Renal cortical epithelial cell (primary cell): ENCODE measurements at regions not wholly inside any gene's neighbourhood (a gene's known extent, or its start where the extent isn't known, plus 50 kb on each side); places are given as distances from the start of the nearest gene placed in this dataset.
A peak's percentile ranks its signal among the peaks of the same experiment; 100 is the strongest.
"Not testable (repeated sequence)": the region's sequence is repeated elsewhere in the genome, so short reads cannot be mapped to it uniquely, and the experiment has no call there.

ENCODE experiments used
- DNase-seq: peaks from one replicate; pipeline ENCODE4 v3.0.0-alpha.2; 2011; ENCODE audit warnings: low read depth

- DNase-seq = no peak
Measured at GRCh38 chr7:112982441-112983063, 104.1 kb downstream of the GPR85 start.

- no peak for DNase-seq
Measured at GRCh38 chr7:112981966-112982365, 104.7 kb downstream of the GPR85 start.

GRCh38 chr7:112979055-112979454 lies 107.6 kb downstream of the GPR85 start:
- DNase-seq = not testable (repeated sequence)

- not testable (repeated sequence) for DNase-seq
Measured at GRCh38 chr7:112977244-112977955, 109.2 kb downstream of the GPR85 start.

- DNase-seq = no peak
Measured at GRCh38 chr7:112970771-112971170, 115.9 kb downstream of the GPR85 start.

- no peak for DNase-seq
Measured at GRCh38 chr7:112969946-112970345, 116.7 kb downstream of the GPR85 start.

- DNase-seq = no peak
Measured at GRCh38 chr7:112965506-112965905, 121.1 kb downstream of the GPR85 start.

GRCh38 chr7:112963634-112964033 lies 123.0 kb downstream of the GPR85 start:
- no peak for DNase-seq

GRCh38 chr7:112962815-112963214 lies 123.8 kb downstream of the GPR85 start:
- no peak for DNase-seq

- no peak for DNase-seq
Measured at GRCh38 chr7:112959276-112959675, 127.4 kb downstream of the GPR85 start.

GRCh38 chr7:112958775-112959174 lies 127.9 kb downstream of the GPR85 start:
- DNase-seq = no peak

- DNase-seq = no peak
Measured at GRCh38 chr7:112957901-112958300, 128.7 kb downstream of the GPR85 start.

- not testable (repeated sequence) for DNase-seq
Measured at GRCh38 chr7:112953031-112953430, 133.6 kb downstream of the GPR85 start.

- DNase-seq = no peak
Measured at GRCh38 chr7:112951070-112951469, 135.6 kb downstream of the GPR85 start.

GRCh38 chr7:112949682-112950081 lies 136.9 kb downstream of the GPR85 start:
- DNase-seq = not testable (repeated sequence)

- DNase-seq = no peak
Measured at GRCh38 chr7:112946350-112946749, 140.3 kb downstream of the GPR85 start.

- no peak for DNase-seq
Measured at GRCh38 chr7:112945046-112945445, 141.6 kb downstream of the GPR85 start.

GRCh38 chr7:112942981-112943380 lies 143.6 kb downstream of the GPR85 start:
- peak; percentile 10 for DNase-seq

- DNase-seq = not testable (repeated sequence)
Measured at GRCh38 chr7:112942125-112942524, 144.5 kb downstream of the GPR85 start.

- DNase-seq = no peak
Measured at GRCh38 chr7:112940314-112940732, 146.3 kb downstream of the GPR85 start.

- peak; percentile 97 for DNase-seq
Measured at GRCh38 chr7:112939574-112940313, 146.9 kb downstream of the GPR85 start.

GRCh38 chr7:112938863-112939573 lies 147.6 kb downstream of the GPR85 start:
- peak; percentile 18 for DNase-seq
